A549 (cell line): ENCODE measurements at regions not wholly inside any gene's neighbourhood (a gene's known extent, or its start where the extent isn't known, plus 50 kb on each side); places are given as distances from the start of the nearest gene placed in this dataset.

Experiments
- ATAC-seq, 2 experiments: fragments of 200-7000 bp in 1 of 2; fragments of >200 bp in 1 of 2; cut with Nextera tagmentation in 1 of 2; cut with Tn5 transposase in 1 of 2; 3 replicates each; pipeline versions ENCODE4 v1.8.0 to v1.9.1; 2018 to 2020; ENCODE audit warnings: mild to moderate bottlenecking in 1 of 2, moderate library complexity in 1 of 2
- CTCF ChIA-PET: fragments of 300-600 bp; sonication (Branson Sonifier 250); formaldehyde crosslinking; extraction: SDS; loops from one replicate; lab custom pipeline; 2021; ENCODE audit warnings: antibody characterized with exemption, inconsistent platforms; lab: Yijun Ruan, JAX
- POLR2A ChIA-PET: fragments of 350-600 bp; formaldehyde crosslinking; extraction: SDS; loops from one replicate; lab custom pipeline; 2021; ENCODE audit warnings: antibody characterized with exemption, inconsistent platforms; lab: Yijun Ruan, JAX
- DNase-seq, 2 experiments: peaks; one replicate each; pipeline versions ENCODE4 v3.0.0 to v3.0.0-alpha.2; 2011 to 2016; ENCODE audit warnings: low read depth in 1 of 2, low spot score in 1 of 2
- FAIRE-seq: peaks from 2 replicates; lab custom pipeline; 2011; peaks lifted over from hg19 to GRCh38; lab: Jason Lieb, UNC
- H3K27ac ChIP-seq, 2 experiments: fragments of >200 bp; sonication (Bioruptor Twin); formaldehyde crosslinking; 3 replicates each; pipeline ENCODE4 v1.5.1; 2016 to 2017
- H3K4me1 ChIP-seq: fragments of >200 bp; sonication (Bioruptor Twin); formaldehyde crosslinking; 3 replicates; pipeline ENCODE4 v1.6.1; 2016
- H3K4me2 ChIP-seq: fragments of >200 bp; sonication (Bioruptor Twin); formaldehyde crosslinking; 3 replicates; pipeline ENCODE4 v1.6.1; 2016
- H3K4me3 ChIP-seq: fragments of >200 bp; sonication (Bioruptor Twin); formaldehyde crosslinking; 3 replicates; pipeline ENCODE4 v1.5.1; 2016
- H3K9me3 ChIP-seq: fragments of >200 bp; sonication (Bioruptor Twin); formaldehyde crosslinking; 3 replicates; pipeline ENCODE4 v1.6.1; 2016
- BHLHE40 ChIP-seq: IDR thresholded peaks from 2 replicates; pipeline ENCODE4 v1.6.1; 2012; ENCODE audit warnings: low read depth, low read length, inconsistent platforms
- CHD2 ChIP-seq: fragments of 150-350 bp; IDR thresholded peaks from 2 replicates; pipeline ENCODE4 v1.6.1; 2014; ENCODE audit warnings: low read length; ENCODE audit not compliant: partially characterized antibody
- EP300 ChIP-seq, 2 experiments: fragments of >200 bp; sonication (Bioruptor Twin); formaldehyde crosslinking; IDR thresholded peaks; 2 replicates in 1 of 2; 3 replicates in 1 of 2; pipeline ENCODE4 v1.6.1; 2016 to 2017
- ESRRA ChIP-seq: fragments of 150-350 bp; IDR thresholded peaks from 2 replicates; pipeline ENCODE4 v1.6.1; 2014; ENCODE audit warnings: mild to moderate bottlenecking, low read length, borderline replicate concordance
- HEYL ChIP-seq: fragments of 250-450 bp; sonication (Bioruptor Pico); IDR thresholded peaks from 2 replicates; pipeline ENCODE4 v1.8.0; 2021; ENCODE audit warnings: mild to moderate bottlenecking, moderate library complexity
- HOXA7 ChIP-seq: fragments of 250-450 bp; sonication (Bioruptor Pico); IDR thresholded peaks from 2 replicates; pipeline ENCODE4 v1.5.0; 2020; ENCODE audit warnings: mild to moderate bottlenecking, moderate library complexity
- HOXB5 ChIP-seq: fragments of 250-450 bp; sonication (Bioruptor Pico); IDR thresholded peaks from 2 replicates; pipeline ENCODE4 v1.5.0; 2020; ENCODE audit warnings: mild to moderate bottlenecking, moderate library complexity
- JUN ChIP-seq, 2 experiments: fragments of >200 bp; sonication (Bioruptor Twin); formaldehyde crosslinking; IDR thresholded peaks; 2 replicates in 1 of 2; 3 replicates in 1 of 2; pipeline ENCODE4 v1.6.1; 2016 to 2017
- MAZ ChIP-seq: fragments of 150-350 bp; IDR thresholded peaks from 2 replicates; pipeline ENCODE4 v1.6.1; 2014; ENCODE audit warnings: antibody characterized with exemption, low read depth, low read length, borderline replicate concordance
- MYC ChIP-seq: IDR thresholded peaks from 2 replicates; pipeline ENCODE4 v1.6.1; 2012; ENCODE audit warnings: mild to moderate bottlenecking, inconsistent platforms, low read length, improper control_type of control experiment, borderline replicate concordance
- NFE2L2 ChIP-seq: fragments of 150-350 bp; conservative IDR thresholded peaks from 2 replicates; pipeline ENCODE4 v1.6.1; 2014; ENCODE audit warnings: low read length
- PHF8 ChIP-seq: fragments of 200-600 bp; sonication (generic); IDR thresholded peaks from 2 replicates; pipeline ENCODE4 v1.6.1; 2016; ENCODE audit warnings: low read depth, mild to moderate bottlenecking, antibody characterized with exemption, moderate library complexity, borderline replicate concordance
- POLR2A ChIP-seq: IDR thresholded peaks from 2 replicates; pipeline ENCODE4 v1.6.1; 2012; ENCODE audit warnings: mild to moderate bottlenecking, low read length
- POLR2AphosphoS2 ChIP-seq: conservative IDR thresholded peaks from 2 replicates; pipeline ENCODE4 v1.6.1; 2012; ENCODE audit warnings: low read length, improper control_type of control experiment, inconsistent platforms
- RAD21 ChIP-seq, 2 experiments: fragments of >200 bp in 1 of 2; sonication (Bioruptor Twin) in 1 of 2; formaldehyde crosslinking in 1 of 2; IDR thresholded peaks in 1 of 2; conservative IDR thresholded peaks in 1 of 2; 2 replicates in 1 of 2; 3 replicates in 1 of 2; pipeline ENCODE4 v1.6.1; 2012 to 2018; ENCODE audit warnings: inconsistent platforms in 1 of 2
- RCOR1 ChIP-seq: fragments of 150-350 bp; IDR thresholded peaks from 2 replicates; pipeline ENCODE4 v1.6.1; 2014; ENCODE audit warnings: antibody characterized with exemption, low read length, low read depth
- RFX5 ChIP-seq: fragments of 450-650 bp; IDR thresholded peaks from 2 replicates; pipeline ENCODE4 v1.7.1; 2014; ENCODE audit warnings: antibody characterized with exemption, mild to moderate bottlenecking, moderate library complexity
- RNF2 ChIP-seq: fragments of 200-600 bp; sonication (generic); IDR thresholded peaks from 2 replicates; pipeline ENCODE4 v1.6.1; 2016; ENCODE audit warnings: low read depth, mild to moderate bottlenecking, antibody characterized with exemption, moderate library complexity, borderline replicate concordance
- TFCP2L1 ChIP-seq: fragments of 250-450 bp; sonication (Bioruptor Pico); IDR thresholded peaks from 2 replicates; pipeline ENCODE4 v1.5.0; 2021; ENCODE audit warnings: mild to moderate bottlenecking
- ZFP36 ChIP-seq: fragments of 450-650 bp; IDR thresholded peaks from 2 replicates; pipeline ENCODE4 v1.6.1; 2014; ENCODE audit warnings: borderline replicate concordance; ENCODE audit not compliant: partially characterized antibody
- ZSCAN20 ChIP-seq: fragments of 250-450 bp; sonication (Bioruptor Pico); IDR thresholded peaks from 2 replicates; pipeline ENCODE4 v1.8.0; 2022; ENCODE audit warnings: mild to moderate bottlenecking, moderate library complexity
- WGBS: methylation state at CpG from one replicate; pipeline ENCODE4 v1.1.6; 2017; ENCODE audit errors: missing lambda C conversion rate; 5-methylcytosine and 5-hydroxymethylcytosine counted together
- TF ChIP-seq, protein P1 (sequence below): IDR thresholded peaks from 2 replicates; pipeline ENCODE4 v1.6.1; 2012
- TF ChIP-seq, protein P2 (sequence below): IDR thresholded peaks from 2 replicates; pipeline ENCODE4 v1.6.1; 2012; ENCODE audit warnings: low read depth, borderline replicate concordance
- TF ChIP-seq, protein P3 (sequence below): IDR thresholded peaks from 2 replicates; pipeline ENCODE4 v1.6.1; 2012
- TF ChIP-seq, protein P4 (sequence below): fragments of 450-650 bp; IDR thresholded peaks from 2 replicates; pipeline ENCODE4 v1.6.1; 2014; ENCODE audit warnings: antibody characterized with exemption

DNA sequence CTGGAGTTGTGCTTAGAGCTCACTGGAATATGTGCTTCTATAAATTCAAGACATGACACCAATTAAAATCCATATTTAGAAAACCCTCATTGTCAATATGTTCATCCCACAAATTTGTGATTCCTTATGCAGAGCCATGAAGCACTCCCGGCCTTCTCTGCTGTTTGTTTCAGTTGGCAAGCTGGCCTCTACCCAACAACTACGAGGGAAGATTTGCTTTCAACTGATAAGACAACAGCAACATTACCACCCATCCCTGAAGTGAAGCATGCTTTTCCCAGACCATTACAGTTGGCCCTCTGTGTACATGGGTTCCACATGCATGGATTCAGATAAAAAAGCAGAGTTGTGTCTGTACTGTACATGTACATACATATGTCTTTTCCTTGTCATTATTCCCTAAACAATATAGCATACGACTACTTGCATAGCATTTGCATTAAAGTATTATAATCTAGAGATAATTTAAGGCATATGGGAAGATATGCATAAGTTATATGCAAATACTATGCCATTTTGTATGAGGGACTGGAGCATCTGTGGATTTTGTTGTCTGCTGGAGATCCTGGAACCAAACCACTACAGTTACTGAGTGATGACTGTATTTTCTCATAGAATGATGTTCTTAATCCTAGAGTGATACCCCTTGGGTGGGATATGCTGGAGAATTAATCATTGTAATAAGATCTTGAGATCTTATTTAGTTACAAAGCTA lies 77.6 kb upstream of the MC2R start:
- 0% methylated on average over 3 of the region's 3 CpGs for WGBS
- no peaks in the 10 kb centered on the region for H3K9me3 ChIP-seq
- TF ChIP-seq HOXB5 (CRISPR knock-in tag), result no peak
- no peak for TF ChIP-seq NFE2L2
- no peak for TF ChIP-seq POLR2AphosphoS2
- TF ChIP-seq, protein P1, sequence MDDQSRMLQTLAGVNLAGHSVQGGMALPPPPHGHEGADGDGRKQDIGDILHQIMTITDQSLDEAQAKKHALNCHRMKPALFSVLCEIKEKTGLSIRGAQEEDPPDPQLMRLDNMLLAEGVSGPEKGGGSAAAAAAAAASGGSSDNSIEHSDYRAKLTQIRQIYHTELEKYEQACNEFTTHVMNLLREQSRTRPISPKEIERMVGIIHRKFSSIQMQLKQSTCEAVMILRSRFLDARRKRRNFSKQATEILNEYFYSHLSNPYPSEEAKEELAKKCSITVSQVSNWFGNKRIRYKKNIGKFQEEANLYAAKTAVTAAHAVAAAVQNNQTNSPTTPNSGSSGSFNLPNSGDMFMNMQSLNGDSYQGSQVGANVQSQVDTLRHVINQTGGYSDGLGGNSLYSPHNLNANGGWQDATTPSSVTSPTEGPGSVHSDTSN, result no peak
- TF ChIP-seq, protein P2, sequence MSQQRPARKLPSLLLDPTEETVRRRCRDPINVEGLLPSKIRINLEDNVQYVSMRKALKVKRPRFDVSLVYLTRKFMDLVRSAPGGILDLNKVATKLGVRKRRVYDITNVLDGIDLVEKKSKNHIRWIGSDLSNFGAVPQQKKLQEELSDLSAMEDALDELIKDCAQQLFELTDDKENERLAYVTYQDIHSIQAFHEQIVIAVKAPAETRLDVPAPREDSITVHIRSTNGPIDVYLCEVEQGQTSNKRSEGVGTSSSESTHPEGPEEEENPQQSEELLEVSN, result no peak
- TF ChIP-seq MAZ, result no peak
- TF ChIP-seq HEYL (CRISPR knock-in tag), result no peak
- no peak for TF ChIP-seq ESRRA
- TF ChIP-seq, all 56 proteins: peak for 0
- no peak overlapping the region for H3K27ac ChIP-seq
- DNase-seq (no peak), FAIRE-seq (no peak), ATAC-seq (no peak)
- no peak overlapping the region for H3K4me3 ChIP-seq
- CTCF ChIA-PET, result no interaction called here
- H3K4me2 ChIP-seq, result no peak overlapping the region
- POLR2A ChIA-PET, result no interaction called here
- H3K4me1 ChIP-seq, result no peaks in the 10 kb centered on the region

DNA sequence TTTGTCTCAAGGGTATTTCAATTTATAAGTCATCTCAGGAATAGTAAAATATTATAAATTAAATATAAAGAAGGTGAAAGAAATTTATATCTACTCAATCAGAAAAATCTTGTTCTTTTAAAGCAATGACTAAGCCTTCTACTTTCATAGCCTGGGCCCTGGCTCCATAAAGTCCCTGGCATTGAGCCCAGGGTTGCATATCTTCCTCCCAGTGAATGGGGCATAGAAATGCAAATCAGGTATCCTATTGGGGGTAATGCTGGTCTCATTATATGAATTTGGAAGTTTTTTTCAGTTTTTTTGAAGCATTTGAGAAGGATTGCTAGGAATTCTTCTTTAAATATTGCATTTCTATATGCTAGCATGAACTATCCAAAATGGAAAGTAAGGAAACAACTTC lies 73.9 kb upstream of the MC2R start:
- Histone ChIP-seq H3K9me3 (no peaks in the 10 kb centered on the region), H3K4me2 (no peak overlapping the region), H3K27ac (no peak overlapping the region)
- ATAC-seq (no peak), DNase-seq (no peak)
- TF ChIP-seq BHLHE40, result no peak
- TF ChIP-seq JUN (IDR thresholded peaks at IDR 0.05), result no peak
- no peak for TF ChIP-seq EP300 (IDR thresholded peaks at IDR 0.05)
- no peak for TF ChIP-seq RFX5
- no peak for TF ChIP-seq MYC
- TF ChIP-seq CHD2, result no peak
- TF ChIP-seq RCOR1, result no peak
- TF ChIP-seq RAD21 (conservative IDR thresholded peaks at IDR 0.05 in 1 of 2, IDR thresholded peaks at IDR 0.05 in 1 of 2), result no peak
- no peak for TF ChIP-seq TFCP2L1 (CRISPR knock-in tag)
- TF ChIP-seq HOXA7 (CRISPR knock-in tag), result no peak
- TF ChIP-seq HOXB5 (CRISPR knock-in tag), result no peak
- no peak for TF ChIP-seq ZSCAN20 (CRISPR knock-in tag)
- TF ChIP-seq, protein P3, sequence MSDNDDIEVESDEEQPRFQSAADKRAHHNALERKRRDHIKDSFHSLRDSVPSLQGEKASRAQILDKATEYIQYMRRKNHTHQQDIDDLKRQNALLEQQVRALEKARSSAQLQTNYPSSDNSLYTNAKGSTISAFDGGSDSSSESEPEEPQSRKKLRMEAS, result no peak
- TF ChIP-seq ZFP36, result no peak
- no peak for TF ChIP-seq PHF8
- no peak for TF ChIP-seq POLR2A
- TF ChIP-seq NFE2L2, result no peak
- TF ChIP-seq, protein P4, sequence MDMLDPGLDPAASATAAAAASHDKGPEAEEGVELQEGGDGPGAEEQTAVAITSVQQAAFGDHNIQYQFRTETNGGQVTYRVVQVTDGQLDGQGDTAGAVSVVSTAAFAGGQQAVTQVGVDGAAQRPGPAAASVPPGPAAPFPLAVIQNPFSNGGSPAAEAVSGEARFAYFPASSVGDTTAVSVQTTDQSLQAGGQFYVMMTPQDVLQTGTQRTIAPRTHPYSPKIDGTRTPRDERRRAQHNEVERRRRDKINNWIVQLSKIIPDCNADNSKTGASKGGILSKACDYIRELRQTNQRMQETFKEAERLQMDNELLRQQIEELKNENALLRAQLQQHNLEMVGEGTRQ, result no peak
- no peak for TF ChIP-seq RNF2
- TF ChIP-seq, all 56 proteins: peak for 0
- ChIA-PET POLR2A (no interaction called here), CTCF (no interaction called here)
- H3K4me1 ChIP-seq, result no peaks in the 10 kb centered on the region
- no peak for FAIRE-seq
- no peak overlapping the region for H3K4me3 ChIP-seq
